Body of pancreas (tissue), 4 donors: ENCODE measurements at regions not wholly inside any gene's neighbourhood (a gene's known extent, or its start where the extent isn't known, plus 50 kb on each side); places are given as distances from the start of the nearest gene placed in this dataset.

ENCODE experiments used
- POLR2A ChIP-seq, 3 donors: fragments of 450-650 bp; IDR thresholded peaks; one replicate each; pipeline ENCODE4 v1.6.1; 2016; ENCODE audit warnings: antibody characterized with exemption in 3 of 3, mild to moderate bottlenecking in 2 of 3
- TF ChIP-seq, protein P1 (sequence below), 7 experiments: fragments of 450-650 bp in 4 of 7; fragments of 200-600 bp in 3 of 7; sonication (generic) in 3 of 7; IDR thresholded peaks; one replicate each; pipeline ENCODE4 v1.5.1; 2016 to 2019; ENCODE audit warnings: antibody characterized with exemption in 7 of 7

GRCh38 chr2:41937464-41937906 lies 110.3 kb upstream of the PKDCC start:
- TF ChIP-seq, protein P1, sequence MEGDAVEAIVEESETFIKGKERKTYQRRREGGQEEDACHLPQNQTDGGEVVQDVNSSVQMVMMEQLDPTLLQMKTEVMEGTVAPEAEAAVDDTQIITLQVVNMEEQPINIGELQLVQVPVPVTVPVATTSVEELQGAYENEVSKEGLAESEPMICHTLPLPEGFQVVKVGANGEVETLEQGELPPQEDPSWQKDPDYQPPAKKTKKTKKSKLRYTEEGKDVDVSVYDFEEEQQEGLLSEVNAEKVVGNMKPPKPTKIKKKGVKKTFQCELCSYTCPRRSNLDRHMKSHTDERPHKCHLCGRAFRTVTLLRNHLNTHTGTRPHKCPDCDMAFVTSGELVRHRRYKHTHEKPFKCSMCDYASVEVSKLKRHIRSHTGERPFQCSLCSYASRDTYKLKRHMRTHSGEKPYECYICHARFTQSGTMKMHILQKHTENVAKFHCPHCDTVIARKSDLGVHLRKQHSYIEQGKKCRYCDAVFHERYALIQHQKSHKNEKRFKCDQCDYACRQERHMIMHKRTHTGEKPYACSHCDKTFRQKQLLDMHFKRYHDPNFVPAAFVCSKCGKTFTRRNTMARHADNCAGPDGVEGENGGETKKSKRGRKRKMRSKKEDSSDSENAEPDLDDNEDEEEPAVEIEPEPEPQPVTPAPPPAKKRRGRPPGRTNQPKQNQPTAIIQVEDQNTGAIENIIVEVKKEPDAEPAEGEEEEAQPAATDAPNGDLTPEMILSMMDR (IDR thresholded peaks at IDR 0.05): no peak
- TF ChIP-seq POLR2A (IDR thresholded peaks at IDR 0.05): no peak
